ENCODE measurements at regions not wholly inside any gene's neighbourhood (a gene's known extent, or its start where the extent isn't known, plus 50 kb on each side); places are given as distances from the start of the nearest gene placed in this dataset.

DNA sequence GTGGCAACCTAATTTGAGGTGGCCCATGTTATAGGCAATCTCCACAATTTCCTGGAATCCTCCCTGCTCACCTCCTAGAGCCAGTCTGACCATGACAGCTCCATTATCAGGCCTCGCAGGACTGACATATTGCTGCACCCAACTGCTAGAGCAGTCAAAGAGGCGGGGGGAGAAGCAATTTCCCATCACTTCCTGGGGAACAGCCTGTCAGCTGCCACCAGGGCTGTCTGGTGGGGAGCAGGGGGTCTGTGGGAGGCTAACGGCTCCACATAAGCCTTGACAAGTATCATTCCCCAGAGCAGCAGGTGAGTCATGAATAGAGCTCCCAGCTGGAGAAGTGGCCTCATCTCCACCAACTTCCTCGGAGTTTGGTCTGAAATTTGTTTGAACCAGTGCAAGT, 322.9 kb downstream of the MATN1 start:
- no peak for DNase-seq

DNA sequence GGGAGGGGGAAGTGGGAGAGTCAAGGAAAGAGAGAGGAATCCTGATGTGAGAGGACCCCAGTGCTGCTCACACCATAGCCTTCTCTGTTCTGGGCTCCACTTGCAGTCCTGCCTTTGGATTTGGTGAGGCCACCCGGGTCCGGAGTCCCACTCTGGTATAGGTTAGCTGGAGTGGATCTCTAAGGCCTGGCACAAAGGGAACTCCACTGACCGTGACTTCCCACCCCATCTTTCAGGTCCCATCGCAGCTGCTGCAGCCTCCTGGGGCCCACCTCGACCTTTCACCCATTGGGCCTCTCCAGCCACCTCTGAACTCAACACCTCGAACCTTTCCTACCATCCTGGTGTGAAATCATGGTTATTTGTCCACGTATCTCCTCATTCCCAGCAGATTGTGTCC, 324.4 kb downstream of the MATN1 start:
- no peak for DNase-seq

GRCh38 chr1:30397576-30397975, 325.8 kb downstream of the MATN1 start:
- no peak for DNase-seq

- no peak for DNase-seq
These were observed 327.8 kb downstream of the MATN1 start for GRCh38 chr1:30395631-30396030.

- no peak for DNase-seq
These were observed 335.0 kb downstream of the MATN1 start for GRCh38 chr1:30388386-30388785.

GRCh38 chr1:30386156-30386926, 337.0 kb downstream of the MATN1 start:
- DNase-seq: no peak

DNA sequence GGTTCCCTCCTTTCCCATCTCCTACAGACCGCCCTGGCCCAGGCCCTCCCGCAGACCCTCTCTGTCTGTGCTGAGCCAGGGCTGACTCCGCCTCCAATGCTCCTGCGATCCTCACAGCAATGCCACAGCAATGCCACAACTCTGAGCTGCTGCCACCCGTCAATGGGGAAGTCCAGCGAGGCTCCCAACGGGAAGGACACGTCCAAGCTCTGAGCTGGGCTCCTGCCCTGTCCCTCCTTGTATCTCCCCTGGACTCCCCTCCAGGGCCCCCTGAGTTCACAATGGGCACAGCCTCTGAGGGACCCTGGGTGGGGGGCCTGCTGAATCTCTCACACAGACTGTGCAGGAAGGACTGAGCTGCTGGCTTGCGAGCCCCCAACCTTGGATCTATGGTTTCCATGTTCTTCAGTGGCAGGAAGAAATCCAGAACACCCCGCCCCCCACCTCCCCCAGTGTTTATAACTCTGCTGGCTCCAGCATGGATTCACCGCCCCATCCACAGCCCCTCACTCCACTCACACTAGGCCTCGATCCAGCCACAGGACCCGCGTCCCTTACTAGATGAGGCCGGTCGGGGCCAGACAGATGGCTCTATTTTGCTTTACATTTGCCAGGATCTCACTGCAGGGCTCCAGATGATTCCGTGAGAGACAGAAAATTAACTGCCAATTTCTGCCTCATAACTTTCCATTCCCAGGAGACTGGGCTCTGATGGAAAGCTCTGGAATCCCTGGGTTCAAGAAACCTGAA, 338.0 kb downstream of the MATN1 start:
- DNase-seq: no peak

DNA sequence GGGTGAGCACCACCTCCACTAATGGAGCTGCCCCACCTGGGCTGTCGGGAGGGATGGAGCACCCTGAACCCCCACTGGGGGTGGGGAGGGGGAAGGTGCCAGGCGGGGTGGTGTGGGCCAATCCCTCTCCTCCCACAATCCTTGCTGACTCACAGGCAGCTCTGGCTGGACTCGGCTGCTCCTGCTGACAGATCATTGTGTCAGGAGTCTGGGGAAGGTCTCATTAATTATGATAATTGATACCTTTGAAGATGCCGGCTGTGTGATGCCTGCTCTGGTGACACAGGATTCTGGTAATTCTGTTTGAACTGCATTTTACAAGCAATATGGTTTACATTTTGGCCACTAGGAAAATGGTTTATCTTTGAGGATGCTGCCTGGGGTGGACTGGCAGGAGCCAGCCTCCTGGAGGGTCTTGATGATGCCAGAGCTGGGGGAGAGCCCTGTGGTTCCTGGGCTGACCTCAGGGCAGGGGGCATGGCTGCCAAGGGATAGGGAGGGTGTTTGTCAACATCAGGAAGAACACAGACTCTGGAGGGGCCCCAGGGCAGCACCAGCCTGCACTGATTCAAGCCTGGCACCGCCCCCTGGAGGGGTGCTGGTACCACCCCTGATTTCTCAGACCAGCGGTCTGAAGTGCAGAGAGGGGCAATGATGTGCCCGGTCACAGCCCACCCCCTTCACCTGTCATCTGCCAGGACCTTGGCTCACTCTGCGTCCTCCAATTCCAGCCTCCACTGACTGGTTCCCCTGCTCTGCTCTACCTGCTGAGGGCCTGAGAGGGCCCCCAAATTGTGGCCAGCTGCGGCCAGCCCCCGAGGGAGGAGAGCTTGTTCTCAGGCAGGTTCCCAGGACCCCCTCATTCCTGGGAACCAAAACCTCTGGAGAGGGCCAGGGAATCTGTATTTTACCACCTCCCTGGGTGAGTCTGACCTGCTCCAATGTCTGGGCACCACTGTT, 338.8 kb downstream of the MATN1 start:
- DNase-seq: no peak

- DNase-seq: no peak
These were observed 340.1 kb downstream of the MATN1 start for GRCh38 chr1:30383221-30383711.

DNA sequence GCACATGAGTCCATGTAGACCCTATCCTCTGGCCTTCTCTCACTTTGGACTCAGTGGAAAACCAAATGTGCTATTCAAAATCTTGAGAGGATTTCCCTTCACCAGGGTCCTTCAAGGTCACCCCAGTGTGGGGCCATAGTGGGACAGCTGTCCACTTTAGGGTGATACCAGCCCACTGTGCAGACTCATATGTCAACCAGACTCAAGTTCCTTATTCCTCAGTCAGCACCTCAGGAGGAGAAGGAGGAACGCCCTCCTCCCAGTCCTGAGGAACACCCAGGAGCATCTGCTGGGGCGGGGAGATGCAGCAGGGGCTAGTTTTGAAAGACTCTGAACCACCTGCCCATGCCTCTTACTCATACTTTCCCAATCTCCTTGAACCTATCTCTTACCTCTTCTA, 340.9 kb downstream of the MATN1 start:
- no peak for DNase-seq

- DNase-seq: no peak
These were observed 341.6 kb downstream of the MATN1 start for GRCh38 chr1:30381671-30382365.

- no peak for DNase-seq
These were observed 342.1 kb downstream of the MATN1 start for GRCh38 chr1:30381266-30381665.

GRCh38 chr1:30380625-30380984, 342.8 kb downstream of the MATN1 start:
- DNase-seq: no peak

GRCh38 chr1:30379684-30380624, 343.4 kb downstream of the MATN1 start:
- DNase-seq: peak; percentile 78

GRCh38 chr1:30378991-30379581, 344.3 kb downstream of the MATN1 start:
- no peak for DNase-seq

DNA sequence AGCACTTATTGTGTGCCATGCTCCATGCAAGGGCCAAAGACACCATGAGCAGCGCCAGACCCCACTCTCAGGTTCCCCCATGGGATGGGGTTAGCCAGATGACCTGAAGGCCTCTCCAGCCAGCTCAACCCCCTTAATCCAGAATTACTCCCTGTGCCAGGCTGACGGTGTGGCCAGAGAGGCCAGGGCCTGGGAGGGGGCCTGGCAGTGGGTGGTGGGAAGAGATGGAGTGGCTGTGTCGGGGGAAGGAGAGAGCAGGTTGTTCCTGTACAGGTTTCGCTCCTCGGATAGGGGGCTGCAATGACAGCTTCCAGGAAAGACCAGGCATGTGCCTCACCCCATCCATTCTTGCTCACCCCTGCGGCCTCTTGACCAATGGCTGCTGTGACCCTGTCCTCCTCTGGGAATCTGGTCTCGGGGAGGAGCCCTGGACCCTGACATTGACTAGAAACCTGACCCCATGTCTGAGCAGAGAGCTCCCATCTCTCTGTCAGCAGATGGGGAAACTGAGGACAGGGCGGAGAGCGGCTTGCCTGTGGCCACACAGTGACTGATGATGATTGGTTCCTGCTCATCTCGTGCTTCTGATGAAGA, 345.3 kb downstream of the MATN1 start:
- no peak for DNase-seq

GRCh38 chr1:30377230-30378002, 346.0 kb downstream of the MATN1 start:
- no peak for DNase-seq

DNA sequence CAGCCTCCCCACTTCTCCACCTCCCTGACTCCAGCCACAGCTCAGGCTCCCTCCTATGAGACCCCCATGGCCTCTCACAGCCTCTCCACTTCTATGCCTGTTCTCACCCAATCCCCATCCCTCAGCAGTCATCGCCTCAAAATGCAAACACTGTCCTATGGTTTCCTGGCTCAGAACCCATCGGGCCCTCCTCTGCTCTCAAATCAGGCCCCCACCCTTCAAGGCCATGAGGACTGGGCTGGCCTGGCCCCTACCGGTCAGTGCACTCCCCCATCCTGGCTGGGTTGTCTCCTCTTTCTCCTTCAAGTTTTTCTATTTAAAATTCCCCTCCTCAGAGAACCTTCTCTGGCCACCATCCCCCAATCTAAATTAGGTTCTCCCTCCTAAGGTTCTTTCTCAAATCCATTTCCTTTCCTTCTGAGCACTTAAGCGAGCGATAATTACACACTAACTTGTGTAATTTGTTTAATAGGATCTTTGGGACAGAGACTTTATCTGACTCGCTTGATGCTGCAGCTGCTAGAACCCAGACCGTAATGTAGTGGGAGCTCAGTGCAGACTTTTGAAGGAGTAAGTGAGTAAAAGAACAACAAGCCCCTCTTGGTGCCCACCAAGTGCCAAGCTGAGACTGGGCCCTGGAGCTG, 347.2 kb downstream of the MATN1 start:
- no peak for DNase-seq

DNA sequence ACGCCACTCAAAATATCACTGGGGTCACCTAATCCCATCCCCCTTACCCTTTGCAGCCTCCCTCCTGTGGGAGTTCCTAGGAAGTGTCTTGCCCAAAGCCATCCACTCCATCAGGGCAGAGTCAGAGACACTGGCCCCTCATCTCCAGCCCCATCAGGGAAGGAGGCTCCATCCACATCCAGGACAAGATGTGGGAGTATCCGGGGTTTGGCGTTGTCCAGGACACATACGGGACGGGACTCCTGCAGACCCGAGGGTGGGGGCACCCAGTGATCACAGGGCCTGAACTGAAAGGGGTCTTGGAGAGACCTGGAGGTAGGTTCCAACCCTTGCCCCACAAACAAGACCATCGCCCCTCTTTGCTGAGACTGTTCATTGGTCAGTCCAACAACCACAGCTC, 348.2 kb downstream of the MATN1 start:
- DNase-seq: no peak

Measured in NCI-H510A treated with DMSO at 0.1 percent for 48 hours (cell line).